HG02970 (cell line): ENCODE measurements at regions not wholly inside any gene's neighbourhood (a gene's known extent, or its start where the extent isn't known, plus 50 kb on each side); places are given as distances from the start of the nearest gene placed in this dataset.

Experiments
- ATAC-seq: cut with Tn5 transposase; IDR thresholded peaks from one replicate; pipeline ENCODE4 v1.9.1; 2021; ENCODE audit warnings: mild to moderate bottlenecking, moderate library complexity, moderate number of reproducible peaks; ENCODE audit not compliant: unreplicated experiment, low FRiP score

DNA sequence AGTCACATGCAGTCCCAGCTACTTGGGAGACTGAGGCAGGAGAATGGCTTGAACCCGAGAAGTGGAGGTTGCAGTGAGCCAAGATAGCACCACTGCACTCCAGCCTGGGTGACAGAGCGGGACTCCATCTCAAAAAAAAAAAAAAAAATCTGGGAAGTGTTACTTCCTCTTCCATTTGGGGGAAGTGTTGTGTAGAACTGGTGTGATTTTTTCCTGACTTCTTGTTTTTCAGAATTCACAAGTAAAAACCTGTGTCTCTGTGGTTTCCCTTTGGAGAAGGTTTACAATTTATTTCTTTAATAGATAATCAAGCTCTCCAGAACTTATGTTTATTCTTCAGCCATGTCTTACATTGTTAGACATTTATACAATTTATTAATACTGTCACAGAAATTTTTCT, 396.1 kb downstream of the BRD1 start:
- ATAC-seq, result no peak

DNA sequence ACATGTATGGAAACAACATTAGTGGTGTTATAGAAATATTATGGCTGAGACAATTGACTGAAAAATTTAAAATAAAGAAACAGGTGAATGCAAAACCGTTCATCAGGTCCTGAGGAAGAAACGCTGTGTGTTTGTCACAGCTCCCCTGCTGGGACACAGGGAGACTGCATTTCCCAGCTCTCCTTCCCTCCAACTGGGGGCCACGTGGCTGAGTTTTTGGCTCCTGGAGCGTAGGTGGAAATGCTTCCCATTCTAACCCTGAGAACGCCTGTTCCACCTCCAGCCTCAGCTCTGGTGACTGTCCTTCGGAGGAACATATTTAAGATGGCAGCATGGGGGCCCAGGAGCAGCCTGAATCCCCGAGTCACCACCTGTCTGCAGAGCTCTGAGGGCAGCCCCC, 398.6 kb downstream of the BRD1 start:
- no peak for ATAC-seq

DNA sequence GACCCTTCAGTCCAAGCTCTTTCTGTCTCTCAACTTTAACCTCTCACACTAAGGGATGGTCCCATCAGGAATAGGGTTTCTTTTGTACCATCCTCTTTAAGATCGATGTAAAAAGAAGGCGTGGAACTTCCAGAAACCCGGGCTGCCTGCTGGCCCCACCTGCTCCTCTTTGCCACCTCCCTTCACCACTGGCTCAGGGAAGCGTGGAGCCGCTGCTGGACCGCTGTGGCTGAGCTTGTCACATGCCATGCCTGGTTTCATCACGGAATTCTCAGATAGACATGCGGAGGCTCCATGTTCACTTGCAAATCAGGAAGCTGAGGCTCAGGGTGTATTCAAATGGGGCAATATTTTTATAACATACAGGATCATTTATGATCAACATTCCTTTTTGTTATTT, 399.7 kb downstream of the BRD1 start:
- no peak for ATAC-seq

DNA sequence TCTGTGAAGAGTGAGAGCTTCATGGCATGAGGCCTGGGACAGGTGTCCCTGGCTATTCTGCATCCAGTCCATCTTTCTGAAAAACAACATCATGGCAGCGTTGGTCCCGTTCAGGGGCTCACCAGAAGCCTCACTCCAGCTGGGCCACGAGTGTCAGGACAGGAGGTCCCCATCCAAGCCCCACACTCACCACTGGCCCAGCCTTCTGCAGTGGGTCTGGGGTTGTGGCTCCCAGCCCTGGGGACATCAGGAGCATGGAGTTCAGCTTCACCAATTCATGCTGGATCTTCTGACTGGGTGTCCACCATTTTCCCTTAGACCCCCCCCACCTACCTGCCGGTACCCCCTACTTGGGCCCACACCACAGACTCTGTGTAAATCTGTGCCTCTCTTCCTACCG, 400.3 kb downstream of the BRD1 start:
- ATAC-seq, result no peak

DNA sequence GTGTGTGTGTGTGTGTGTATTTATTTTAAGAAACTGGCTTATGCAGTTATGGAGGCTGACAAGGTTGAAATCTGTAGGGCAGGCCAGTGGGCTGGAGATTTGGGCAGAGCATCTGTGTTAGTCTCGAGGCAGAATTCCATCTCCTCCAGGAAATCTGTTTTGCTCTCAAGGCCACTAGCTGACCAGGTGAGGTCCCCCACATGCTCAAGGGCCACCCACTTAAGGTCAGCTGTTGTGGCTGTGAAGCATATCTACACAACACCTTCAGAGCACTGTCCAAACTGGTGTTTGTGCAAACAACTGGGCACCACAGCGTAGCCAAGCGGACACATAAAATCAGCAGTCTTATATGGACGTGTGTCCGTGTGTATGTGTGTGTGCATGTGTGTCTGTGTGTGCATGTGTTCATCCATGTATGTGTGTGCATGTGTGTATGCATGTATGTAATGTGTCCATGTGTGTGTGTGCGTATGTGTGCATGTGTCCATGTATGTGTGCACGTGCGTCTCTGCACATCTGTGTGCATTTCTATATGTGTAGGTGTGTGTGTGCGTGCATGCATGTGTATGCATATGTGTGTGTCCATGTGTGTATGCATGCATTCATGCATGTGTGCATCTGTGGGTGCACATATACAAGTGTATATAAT, 400.9 kb downstream of the BRD1 start:
- no peak for ATAC-seq

DNA sequence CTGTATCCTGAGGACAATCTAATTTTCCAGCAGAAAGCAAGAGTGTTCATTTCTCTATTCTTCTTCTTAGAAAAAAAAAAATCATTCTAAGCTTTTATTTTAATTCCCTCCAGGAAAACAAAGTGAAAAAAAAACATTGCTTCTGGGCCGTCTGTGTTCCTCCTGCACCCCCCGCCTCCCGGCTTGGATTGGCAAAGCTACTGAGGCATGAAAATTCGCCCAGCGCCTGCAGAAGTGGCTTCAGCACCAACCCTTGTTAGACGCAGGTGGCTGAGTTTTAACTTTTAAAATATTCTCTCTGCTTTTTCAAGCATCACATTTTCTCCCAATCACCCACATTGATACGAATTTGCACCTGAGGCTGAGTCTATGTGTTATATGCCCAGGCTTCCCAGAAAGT, 401.6 kb downstream of the BRD1 start:
- no peak for ATAC-seq

DNA sequence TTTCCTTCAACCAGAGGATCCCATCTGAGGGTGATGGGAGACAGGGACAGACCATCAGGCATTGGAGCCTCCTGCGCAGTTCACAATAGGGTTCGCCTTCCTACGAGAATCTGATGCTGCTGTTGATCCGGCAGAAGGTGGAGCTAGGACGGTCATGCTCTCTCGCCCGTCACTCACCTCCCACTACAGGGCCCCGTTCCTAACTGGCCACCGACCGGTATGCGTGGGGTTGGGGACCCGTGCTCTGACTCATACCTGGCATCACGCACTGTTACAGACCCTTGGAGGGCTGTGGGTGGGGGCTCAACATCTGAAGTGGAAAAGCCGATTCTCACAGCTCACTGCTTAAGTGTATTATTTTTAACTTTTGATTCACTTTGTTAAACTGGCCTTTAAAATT, 402.3 kb downstream of the BRD1 start:
- ATAC-seq, result no peak

DNA sequence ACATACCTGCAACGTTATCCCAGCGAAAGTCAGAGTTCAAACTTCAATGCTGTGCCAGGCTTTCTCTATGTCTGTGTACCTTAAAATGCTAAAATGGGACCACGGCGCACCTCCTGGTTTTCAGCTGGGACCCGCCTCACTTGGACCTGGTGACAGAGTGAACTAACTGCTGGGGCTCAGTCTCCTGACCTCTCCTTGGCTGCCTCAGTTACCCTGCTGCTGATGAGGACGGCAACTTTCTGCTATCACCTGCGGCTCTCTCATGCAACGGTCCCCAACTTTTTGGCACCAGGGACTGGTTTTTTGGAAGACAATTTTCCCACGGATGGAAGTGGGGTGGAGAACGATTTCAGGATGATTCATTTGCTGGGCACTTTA, 402.8 kb downstream of the BRD1 start:
- ATAC-seq, result no peak

DNA sequence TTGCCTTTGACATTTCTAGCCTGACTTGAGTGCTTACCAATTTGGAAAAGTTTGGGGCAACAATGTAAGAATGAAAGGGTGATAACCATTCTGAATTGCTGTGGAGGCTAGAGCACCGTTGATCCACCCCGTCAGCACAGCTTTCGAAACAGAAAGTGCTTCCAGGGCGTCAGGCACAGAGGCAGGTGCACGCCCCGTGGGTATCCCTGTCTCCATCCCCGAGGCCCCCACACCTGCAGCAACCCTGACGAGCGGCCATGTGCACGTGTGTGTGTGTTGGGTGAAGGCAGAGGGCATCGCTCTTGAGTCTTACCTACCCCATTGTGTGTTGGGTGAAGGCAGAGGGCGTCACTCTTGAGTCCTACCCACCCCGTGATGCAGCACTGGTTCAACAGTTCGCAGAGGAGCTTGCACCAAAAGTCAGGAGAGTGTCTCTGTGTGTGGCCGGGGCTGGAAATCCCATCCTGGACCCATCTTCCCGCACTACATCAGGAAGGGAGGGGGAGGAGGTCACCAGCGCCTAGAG, 404.5 kb downstream of the BRD1 start:
- ATAC-seq, result no peak

DNA sequence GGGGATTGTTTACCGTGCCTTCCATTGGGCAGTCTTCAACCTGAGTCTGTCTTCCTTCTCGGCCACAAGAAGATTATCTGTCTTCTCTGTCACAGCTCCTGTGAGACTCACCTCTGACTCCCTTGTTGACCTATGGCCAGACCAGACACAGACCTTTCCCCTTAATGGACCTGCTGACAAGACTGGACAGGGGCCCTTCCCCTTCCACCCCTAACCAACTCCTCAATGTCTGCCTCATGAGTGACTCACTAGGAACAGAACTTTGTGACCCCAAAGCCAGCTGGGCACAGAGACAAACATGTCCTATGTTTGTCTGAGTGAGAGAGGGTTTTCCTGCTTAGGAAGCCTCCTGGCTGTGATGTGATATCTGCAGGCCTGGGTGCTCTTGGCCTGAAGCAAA, 405.0 kb downstream of the BRD1 start:
- ATAC-seq, result no peak

DNA sequence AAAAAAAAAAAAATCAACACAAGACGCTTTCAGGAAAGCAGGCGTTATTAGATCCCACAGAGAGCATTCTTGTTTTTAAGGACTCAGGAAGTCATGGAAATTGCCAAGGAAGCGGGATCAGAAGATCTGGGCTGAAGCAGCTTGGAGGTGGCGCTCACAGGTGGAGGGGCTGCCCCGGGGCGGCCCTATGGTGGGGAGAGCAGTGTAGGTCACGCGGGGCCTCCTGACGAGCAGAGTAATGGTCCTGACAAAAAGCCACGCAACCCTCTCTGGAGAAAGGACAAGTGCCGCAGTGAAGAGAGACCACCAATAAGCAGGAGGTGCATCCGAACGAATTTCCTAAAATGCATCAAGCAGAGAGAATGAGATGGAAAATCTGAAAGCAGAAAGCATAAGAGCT, 407.0 kb downstream of the BRD1 start:
- ATAC-seq, result no peak

DNA sequence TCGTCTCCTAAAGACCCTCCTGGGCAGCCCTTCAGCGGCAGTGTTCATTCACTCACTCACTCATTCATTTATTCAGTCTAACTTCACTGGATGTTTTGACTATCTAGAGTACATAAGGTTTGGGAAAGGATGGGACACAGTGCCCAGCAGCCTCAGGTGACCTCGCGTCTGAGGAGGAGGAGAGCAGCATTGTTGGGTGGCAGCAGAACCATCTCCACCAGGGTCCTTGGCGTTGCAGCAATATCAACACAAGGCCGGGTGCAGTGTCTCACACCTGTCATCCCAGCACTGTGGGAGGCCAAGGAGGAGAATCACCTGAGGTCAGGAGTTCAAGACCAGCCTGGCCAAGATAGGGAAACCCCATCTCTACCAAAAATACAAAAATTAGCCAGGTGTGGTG, 408.0 kb downstream of the BRD1 start:
- ATAC-seq, result no peak

DNA sequence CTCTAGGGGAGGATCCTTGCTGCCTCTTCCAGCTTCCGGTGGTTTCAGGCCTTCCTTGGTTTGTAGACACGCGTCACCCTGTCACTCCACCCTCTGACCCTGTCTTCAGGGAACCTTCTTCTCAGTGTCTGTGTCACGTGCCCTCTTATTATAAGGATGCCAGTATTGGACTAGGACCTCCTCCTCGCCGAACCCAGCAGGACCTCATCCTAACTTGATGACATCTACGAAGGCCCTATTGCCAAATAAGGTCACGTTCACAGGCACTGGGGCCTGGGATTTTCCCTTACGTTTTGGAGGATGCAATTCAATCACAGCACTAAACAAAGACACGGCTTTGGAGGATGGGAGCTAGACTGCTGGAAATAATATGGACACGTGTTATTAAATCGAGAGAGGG, 408.7 kb downstream of the BRD1 start:
- ATAC-seq, result no peak

DNA sequence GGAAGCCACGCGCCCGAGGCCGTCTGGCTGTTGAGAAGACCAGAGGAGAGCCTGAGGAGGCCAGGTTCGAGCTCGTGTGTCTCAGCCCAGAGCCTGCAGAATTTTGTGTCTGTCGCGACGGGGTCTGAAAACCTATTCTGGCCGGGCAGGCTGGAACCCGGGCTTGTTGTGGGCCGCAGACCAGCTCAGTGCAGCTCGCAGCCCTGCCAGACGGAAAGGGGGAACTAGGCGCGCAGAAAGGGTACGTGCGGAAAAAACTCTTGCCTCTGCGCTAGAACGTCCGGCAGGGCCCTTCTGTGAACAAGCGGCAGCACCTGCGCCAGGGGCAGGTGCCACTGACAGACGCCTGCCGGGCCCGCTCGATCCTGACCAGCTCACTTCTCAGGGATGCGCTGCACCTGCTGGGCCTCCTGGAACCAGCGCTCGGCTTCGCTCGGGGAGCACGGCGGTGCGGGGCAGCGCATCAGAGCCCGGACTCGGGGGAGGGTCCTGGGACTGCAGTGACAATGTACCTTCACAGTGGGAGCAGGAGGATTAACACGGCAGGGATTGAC, 409.3 kb downstream of the BRD1 start:
- ATAC-seq, result no peak

DNA sequence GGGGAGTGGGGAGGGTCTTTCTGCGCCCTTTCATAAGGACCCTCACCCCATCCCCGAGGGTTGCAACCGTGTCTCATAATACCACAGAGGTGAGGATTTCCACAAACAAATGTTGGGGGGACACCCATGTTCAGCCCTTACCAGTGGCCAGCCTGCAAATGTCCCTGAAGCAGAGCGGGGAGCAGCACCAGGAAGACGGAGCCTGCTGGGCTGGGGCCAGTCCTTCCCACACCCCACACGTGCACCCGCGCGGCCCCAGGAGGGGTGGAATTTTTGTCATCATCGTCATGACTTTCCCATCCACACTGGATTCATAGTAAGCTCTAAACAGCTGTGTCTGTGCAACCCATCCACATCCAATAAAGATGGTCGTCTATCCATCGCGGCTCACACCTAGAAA, 409.8 kb downstream of the BRD1 start:
- ATAC-seq, result no peak

DNA sequence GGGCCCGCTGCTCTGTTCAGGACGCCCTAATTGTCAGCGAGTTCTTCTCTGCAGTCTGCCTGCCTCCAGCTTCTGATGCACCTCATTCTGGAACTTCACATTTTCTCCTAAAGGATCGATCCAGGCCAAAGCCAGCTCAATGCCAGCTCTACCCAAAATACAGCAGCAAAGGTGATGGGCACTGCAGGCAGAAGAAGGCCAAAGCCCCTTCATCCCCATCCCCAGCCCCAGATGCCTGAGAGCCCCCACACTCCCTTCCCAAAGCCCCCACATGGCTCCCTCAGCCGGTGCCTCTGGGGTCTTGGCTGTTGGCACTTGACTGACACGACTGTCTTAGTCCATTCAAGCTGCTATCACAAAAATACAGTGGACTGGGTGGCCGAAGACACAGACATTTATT, 410.3 kb downstream of the BRD1 start:
- no peak for ATAC-seq

DNA sequence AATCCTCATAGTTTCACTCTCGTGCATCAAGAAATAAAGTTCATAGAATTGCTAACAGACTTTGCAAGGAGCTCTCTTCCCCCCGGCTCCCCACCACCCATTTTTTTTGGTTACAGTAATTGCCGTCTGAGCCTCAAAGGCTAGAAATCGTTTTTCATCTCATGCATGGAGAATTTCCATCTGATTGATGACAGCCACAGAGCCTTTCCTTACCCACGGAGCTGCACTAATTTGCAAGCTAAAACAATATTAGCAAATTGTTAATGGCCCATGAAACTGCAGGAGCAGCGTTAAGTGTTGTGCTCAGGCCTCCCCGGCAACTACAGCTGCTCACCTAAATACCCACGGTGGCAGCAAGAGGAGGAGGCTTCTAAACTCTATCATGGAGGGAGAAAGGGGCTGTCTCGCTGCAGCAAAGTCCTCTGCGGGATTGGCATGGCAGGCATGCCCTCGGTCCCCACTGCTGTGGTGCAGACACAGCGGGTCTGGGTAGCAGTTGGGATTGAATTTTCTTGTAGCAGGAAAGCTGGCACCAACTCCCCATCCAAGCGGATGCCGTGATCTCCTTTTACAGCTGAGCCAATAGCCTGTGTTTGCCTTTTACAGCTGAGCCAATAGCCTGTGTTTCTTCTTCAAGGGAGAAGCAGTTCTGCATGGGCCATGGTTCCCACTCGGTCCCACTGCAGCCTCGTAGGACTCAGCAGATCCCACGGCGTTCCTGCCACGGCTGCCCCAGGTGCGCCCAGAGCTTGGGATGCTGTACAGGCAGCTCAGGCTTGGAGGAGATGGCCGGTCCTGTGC, 412.3 kb downstream of the BRD1 start:
- no peak for ATAC-seq

DNA sequence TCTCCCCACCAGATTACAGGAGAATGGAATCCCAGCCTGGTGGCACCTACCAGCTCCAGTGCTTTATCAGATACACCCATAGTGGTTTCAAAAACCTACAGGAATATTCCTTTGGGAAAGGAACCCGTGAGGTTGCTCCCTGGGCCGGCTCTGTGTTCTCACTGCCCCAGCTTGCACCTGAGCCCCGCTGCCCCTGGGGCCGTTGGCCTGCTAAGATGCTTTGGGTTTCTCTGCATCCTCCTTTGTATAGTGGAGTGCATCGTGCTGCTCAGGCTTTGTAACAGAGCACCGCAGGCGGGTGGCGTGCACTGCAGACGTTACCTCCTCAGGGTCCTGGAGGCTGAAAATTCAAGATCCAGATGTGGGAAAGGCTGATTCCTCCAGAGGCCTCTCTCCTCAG, 414.1 kb downstream of the BRD1 start:
- ATAC-seq, result no peak

DNA sequence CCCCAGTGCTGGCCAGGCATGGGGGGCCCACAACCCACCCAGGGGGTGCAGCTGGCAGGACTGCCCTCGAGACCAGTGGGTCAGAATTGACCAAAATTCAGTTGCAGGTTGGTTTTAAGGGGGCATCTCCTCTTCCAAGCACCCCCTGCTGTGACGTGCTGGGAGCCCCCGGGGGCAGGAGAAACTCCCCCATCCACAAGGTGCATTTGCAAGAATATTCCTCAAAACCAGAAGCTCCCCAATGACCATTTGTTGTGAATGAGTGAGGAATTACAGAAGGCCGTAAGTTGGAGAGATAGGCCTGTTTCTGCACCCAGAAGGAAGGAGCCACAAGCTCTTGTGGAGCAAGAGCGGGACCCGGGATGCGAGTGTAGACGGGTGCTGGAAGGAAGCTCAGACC, 414.5 kb downstream of the BRD1 start:
- ATAC-seq, result no peak

DNA sequence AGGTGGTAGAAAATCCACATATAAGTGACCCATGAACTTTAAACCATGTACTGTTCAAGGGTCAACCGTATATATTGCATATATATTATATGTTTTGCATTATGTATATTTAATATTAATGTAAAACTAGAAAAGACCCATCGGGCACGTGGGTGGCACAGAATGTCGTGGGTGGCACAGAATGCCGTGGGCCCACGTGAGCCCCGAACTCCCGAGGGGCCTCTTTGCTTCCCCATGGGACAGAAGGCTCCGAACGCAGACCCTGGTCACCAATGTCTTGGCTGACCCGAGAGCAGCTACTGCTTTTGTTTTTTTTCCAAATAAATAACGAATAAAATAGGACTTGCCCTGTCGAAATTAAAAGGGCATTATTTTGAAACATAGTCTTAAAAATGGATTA, 415.4 kb downstream of the BRD1 start:
- ATAC-seq, result no peak

DNA sequence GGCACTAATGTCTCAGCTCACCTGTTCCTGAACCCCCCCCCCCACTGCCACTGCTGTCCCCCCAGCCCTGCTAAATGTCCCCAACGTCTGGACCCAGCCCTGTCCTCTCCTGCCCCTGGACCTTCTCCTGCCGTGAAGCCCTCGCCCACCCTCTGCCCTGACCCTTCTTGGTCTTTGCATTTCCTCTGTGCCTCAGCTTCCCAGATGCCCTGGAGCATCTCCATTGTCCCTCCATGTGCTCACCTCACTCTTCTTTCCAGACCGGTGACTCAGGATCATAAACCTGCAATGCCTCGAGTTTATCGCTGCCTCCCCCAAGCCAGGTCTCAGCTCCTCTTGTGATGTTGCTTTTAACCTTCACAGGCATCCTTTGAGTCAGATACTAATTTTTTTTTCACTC, 416.4 kb downstream of the BRD1 start:
- ATAC-seq, result no peak
